MM.1S (cell line): ENCODE measurements at regions not wholly inside any gene's neighbourhood (a gene's known extent, or its start where the extent isn't known, plus 50 kb on each side); places are given as distances from the start of the nearest gene placed in this dataset.

Experiments used
- DNase-seq: peaks from one replicate; pipeline ENCODE4 v3.0.0-alpha.2; 2015
- H2AFZ ChIP-seq: fragments of 300-600 bp; sonication (generic); 2 replicates; pipeline ENCODE4 v1.6.0; 2016; ENCODE audit warnings: antibody characterized with exemption, low read length
- H3F3A ChIP-seq: fragments of 300-600 bp; sonication (generic); 2 replicates; pipeline ENCODE4 v1.6.1; 2016; ENCODE audit warnings: mild to moderate bottlenecking, antibody characterized with exemption, low read length, moderate library complexity, mixed read lengths; ENCODE audit not compliant: insufficient read depth
- H3K27ac ChIP-seq: fragments of 300-600 bp; sonication (generic); 2 replicates; pipeline ENCODE4 v1.5.1; 2016; ENCODE audit warnings: mild to moderate bottlenecking, low read length
- H3K27me3 ChIP-seq: fragments of 300-600 bp; sonication (generic); replicated peaks from 2 replicates; pipeline ENCODE4 v1.6.0; 2016; ENCODE audit warnings: low read length; ENCODE audit not compliant: insufficient read depth
- H3K36me3 ChIP-seq: fragments of 300-600 bp; sonication (generic); replicated peaks from 2 replicates; pipeline ENCODE4 v1.6.1; 2016; ENCODE audit warnings: mild to moderate bottlenecking, low read length, mixed read lengths; ENCODE audit not compliant: insufficient read depth
- H3K4me1 ChIP-seq: fragments of 300-600 bp; sonication (generic); 2 replicates; pipeline ENCODE4 v1.6.1; 2016; ENCODE audit warnings: low read length, mixed read lengths
- H3K4me2 ChIP-seq: fragments of 300-600 bp; sonication (generic); 2 replicates; pipeline ENCODE4 v1.6.0; 2016; ENCODE audit warnings: low read depth, low read length
- H3K4me3 ChIP-seq: fragments of 300-600 bp; sonication (generic); 2 replicates; pipeline ENCODE4 v1.5.1; 2016; ENCODE audit warnings: low read length, mixed read lengths
- H3K79me2 ChIP-seq: fragments of 300-600 bp; sonication (generic); 2 replicates; pipeline ENCODE4 v1.6.1; 2016; ENCODE audit warnings: mixed run types, low read length, mixed read lengths
- H3K9ac ChIP-seq: fragments of 300-600 bp; sonication (generic); 2 replicates; pipeline ENCODE4 v1.6.1; 2016; ENCODE audit warnings: low read length, mixed read lengths
- H3K9me2 ChIP-seq: fragments of 300-600 bp; sonication (generic); replicated peaks from 2 replicates; pipeline ENCODE4 v1.6.1; 2016; ENCODE audit warnings: mild to moderate bottlenecking, low read length, mixed read lengths; ENCODE audit not compliant: insufficient read depth
- H3K9me3 ChIP-seq: fragments of 300-600 bp; sonication (generic); replicated peaks from 2 replicates; pipeline ENCODE4 v1.6.1; 2016; ENCODE audit warnings: mild to moderate bottlenecking, low read length, mixed read lengths; ENCODE audit not compliant: insufficient read depth
- H4K20me1 ChIP-seq: fragments of 300-600 bp; sonication (generic); 2 replicates; pipeline ENCODE4 v1.6.1; 2016; ENCODE audit warnings: mild to moderate bottlenecking, low read length, moderate library complexity, mixed read lengths; ENCODE audit not compliant: insufficient read depth
- EZH2 ChIP-seq: fragments of 300-600 bp; sonication (generic); optimal IDR thresholded peaks from 2 replicates; pipeline ENCODE3; 2017; ENCODE audit warnings: low read depth, mild to moderate bottlenecking, antibody characterized with exemption, low read length, mixed read lengths
- EZH2phosphoT487 ChIP-seq: fragments of 300-600 bp; sonication (generic); IDR thresholded peaks from 2 replicates; pipeline ENCODE4 v1.6.1; 2018; ENCODE audit warnings: antibody characterized with exemption, low read length
- TF ChIP-seq, protein P1 (sequence below): fragments of 300-600 bp; sonication (generic); IDR thresholded peaks from 2 replicates; pipeline ENCODE4 v1.5.1; 2016; ENCODE audit warnings: antibody characterized with exemption, low read length, mixed read lengths

GRCh38 chr6:50655848-50656453, 57.4 kb upstream of the TFAP2D start:
- Histone ChIP-seq H3K79me2 (no peaks in the 10 kb centered on the region), H3K9me3 (no peaks in the 10 kb centered on the region), H3K9ac (no peak overlapping the region), H3K9me2 (no peaks in the 10 kb centered on the region), H3K4me2 (no peak overlapping the region; the same call in 1 of the 2 replicates), H3K4me1 (no peaks in the 10 kb centered on the region), H2AFZ (peak overlapping the region; percentile 43; the same call in 1 of the 2 replicates), H3K27me3 (no peaks in the 10 kb centered on the region), H4K20me1 (no peaks in the 10 kb centered on the region), H3K4me3 (peak overlapping the region; percentile 13; the same call in 1 of the 2 replicates), H3K36me3 (no peaks in the 10 kb centered on the region), H3K27ac (no peak overlapping the region), H3F3A (no peaks in the 10 kb centered on the region)
- DNase-seq: peak; percentile 47
- no peak for TF ChIP-seq EZH2phosphoT487
- TF ChIP-seq, protein P1, sequence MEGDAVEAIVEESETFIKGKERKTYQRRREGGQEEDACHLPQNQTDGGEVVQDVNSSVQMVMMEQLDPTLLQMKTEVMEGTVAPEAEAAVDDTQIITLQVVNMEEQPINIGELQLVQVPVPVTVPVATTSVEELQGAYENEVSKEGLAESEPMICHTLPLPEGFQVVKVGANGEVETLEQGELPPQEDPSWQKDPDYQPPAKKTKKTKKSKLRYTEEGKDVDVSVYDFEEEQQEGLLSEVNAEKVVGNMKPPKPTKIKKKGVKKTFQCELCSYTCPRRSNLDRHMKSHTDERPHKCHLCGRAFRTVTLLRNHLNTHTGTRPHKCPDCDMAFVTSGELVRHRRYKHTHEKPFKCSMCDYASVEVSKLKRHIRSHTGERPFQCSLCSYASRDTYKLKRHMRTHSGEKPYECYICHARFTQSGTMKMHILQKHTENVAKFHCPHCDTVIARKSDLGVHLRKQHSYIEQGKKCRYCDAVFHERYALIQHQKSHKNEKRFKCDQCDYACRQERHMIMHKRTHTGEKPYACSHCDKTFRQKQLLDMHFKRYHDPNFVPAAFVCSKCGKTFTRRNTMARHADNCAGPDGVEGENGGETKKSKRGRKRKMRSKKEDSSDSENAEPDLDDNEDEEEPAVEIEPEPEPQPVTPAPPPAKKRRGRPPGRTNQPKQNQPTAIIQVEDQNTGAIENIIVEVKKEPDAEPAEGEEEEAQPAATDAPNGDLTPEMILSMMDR: peak; percentile 64

GRCh38 chr6:50657513-50657912, 55.8 kb upstream of the TFAP2D start:
- Histone ChIP-seq H4K20me1 (no peaks in the 10 kb centered on the region), H3K4me2 (no peak overlapping the region), H3K4me3 (no peak overlapping the region), H3K4me1 (no peaks in the 10 kb centered on the region), H3K27ac (no peak overlapping the region), H3K9me2 (no peaks in the 10 kb centered on the region), H3K9me3 (no peaks in the 10 kb centered on the region), H2AFZ (no peak overlapping the region), H3K36me3 (no peaks in the 10 kb centered on the region), H3K9ac (no peak overlapping the region), H3F3A (no peaks in the 10 kb centered on the region), H3K27me3 (no peaks in the 10 kb centered on the region), H3K79me2 (no peaks in the 10 kb centered on the region)
- no peak for DNase-seq
- no peak for TF ChIP-seq EZH2phosphoT487
- TF ChIP-seq EZH2: no peak
- TF ChIP-seq, protein P1: no peak

DNA sequence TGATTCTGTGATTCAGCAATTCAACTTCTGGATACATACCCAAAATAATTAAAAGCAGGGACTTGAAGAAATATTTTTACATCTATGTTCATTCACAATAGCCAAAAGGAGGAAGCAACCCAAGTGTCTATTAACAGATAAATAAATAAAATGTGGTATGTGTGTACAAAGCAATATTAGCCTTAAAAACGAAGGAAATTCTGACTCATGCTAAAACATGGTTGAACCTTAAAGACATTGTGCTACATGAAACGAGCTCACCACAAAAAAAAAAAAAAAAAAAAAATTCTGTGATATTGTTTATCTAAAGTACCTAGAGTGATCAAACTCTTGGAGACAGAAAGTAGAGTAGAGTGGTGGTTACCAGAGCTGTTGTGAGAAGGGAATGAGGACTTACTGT, 54.8 kb upstream of the TFAP2D start:
- no peaks in the 10 kb centered on the region for H3K9me2 ChIP-seq
- TF ChIP-seq, protein P1: no peak
- TF ChIP-seq EZH2: no peak
- no peak for TF ChIP-seq EZH2phosphoT487
- H3F3A ChIP-seq: no peaks in the 10 kb centered on the region
- H3K27ac ChIP-seq: no peak overlapping the region
- no peaks in the 10 kb centered on the region for H3K27me3 ChIP-seq
- no peak overlapping the region for H2AFZ ChIP-seq
- H3K36me3 ChIP-seq: no peaks in the 10 kb centered on the region
- no peak for DNase-seq
- no peaks in the 10 kb centered on the region for H3K79me2 ChIP-seq
- no peaks in the 10 kb centered on the region for H3K9me3 ChIP-seq
- H3K4me1 ChIP-seq: no peaks in the 10 kb centered on the region
- no peaks in the 10 kb centered on the region for H4K20me1 ChIP-seq
- H3K4me3 ChIP-seq: no peak overlapping the region
- no peak overlapping the region for H3K9ac ChIP-seq
- no peak overlapping the region for H3K4me2 ChIP-seq
